NCI-H748 treated with DMSO at 0.1 percent for 48 hours (cell line): ENCODE measurements at regions not wholly inside any gene's neighbourhood (a gene's known extent, or its start where the extent isn't known, plus 50 kb on each side); places are given as distances from the start of the nearest gene placed in this dataset.

Experiments used
- DNase-seq: peaks from one replicate; lab custom pipeline; 2025; lab: John Stamatoyannopoulos, UW

DNA sequence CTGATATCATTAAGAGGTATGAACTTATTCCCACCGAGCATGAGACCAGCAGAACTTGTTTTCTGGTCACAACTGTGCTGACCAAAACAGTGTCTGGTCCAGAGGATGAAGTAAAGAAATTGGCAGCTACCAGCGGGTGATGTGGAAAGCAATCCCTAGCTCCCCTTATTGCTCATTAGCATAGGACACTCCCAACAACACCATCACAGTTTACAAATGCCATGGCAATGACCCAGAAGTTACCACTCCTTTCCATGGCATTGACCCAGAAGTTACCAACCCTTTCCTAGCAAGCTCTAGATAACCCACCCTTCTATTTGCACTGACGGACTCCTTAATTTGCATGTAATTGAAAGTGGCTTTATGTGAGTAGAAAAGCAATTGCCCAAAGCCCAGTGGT is 1856.1 kb downstream of the OLFM4 start:
- DNase-seq: no peak

DNA sequence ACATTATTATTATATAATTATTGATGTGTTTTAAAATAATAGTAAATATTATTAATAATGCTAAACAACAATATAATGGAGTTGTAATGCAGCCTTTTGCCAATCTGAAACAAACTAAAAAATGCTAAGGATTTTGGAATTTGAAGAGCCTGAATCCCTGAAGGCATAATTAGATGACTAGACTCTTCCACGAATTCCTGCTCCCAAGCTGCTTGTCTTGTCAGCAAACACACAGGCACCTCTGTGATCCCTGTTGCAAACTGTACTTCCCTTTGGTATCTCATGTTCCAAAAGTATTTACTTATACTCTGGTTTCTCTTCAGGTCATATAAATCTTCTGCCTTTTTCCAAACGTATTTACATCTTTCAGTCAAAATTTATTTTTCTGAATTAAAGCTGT is 1862.4 kb downstream of the OLFM4 start:
- no peak for DNase-seq

DNA sequence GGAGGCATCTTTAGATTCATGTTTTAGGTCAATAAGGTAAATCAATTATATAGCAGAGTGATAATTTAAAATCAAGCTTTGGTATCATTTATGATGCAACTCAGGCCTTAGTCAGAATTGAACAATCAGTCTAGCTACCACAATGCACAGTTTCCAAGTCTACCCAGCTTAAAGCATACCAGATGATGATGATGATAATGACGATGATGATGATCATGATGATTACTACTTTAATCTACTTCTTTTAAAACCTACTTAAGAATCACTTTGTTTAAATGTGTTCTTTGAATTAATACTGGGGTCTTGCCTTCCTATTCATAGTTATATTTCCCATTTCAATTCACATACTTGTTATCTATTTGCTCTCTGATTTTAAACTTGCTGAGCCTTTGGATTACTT is 1872.7 kb downstream of the OLFM4 start:
- DNase-seq: no peak

DNA sequence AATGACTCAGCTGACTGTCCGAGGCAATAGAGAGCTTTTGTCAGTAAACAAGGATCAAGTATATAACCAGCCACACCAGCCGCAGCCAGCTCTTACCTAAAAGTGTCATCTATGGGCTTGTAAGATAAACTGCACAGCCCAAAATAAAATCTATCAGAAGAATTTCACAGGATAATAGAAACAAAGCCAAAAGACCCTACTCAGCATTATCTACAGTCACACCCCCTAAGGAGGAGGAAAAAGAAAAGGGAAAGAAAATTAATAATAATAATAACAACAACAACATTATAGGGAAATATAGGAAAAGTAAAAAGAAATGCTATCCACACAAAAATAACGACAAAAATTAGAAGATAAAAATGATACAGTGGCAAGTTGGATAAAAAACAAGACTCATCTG is 1883.8 kb downstream of the OLFM4 start:
- DNase-seq: no peak

DNA sequence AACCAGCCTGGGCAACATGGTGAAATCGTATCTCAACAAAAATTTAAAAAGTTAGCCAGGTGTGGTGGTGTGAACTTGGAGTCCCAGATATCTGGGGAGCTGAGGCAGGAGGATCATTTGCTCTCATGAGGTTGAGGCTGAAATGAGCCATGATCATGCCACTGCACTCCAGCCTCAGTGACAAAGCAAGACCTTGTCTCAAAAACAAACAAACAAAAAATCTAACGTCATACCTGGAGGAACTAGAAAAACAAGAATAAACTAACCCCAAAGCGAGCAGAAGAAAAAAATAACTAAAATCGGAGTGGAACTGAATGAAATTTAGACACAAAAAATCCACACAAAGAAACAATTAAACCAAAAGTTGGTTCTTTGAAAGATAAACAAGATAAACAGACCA is 1885.1 kb downstream of the OLFM4 start:
- DNase-seq: no peak

DNA sequence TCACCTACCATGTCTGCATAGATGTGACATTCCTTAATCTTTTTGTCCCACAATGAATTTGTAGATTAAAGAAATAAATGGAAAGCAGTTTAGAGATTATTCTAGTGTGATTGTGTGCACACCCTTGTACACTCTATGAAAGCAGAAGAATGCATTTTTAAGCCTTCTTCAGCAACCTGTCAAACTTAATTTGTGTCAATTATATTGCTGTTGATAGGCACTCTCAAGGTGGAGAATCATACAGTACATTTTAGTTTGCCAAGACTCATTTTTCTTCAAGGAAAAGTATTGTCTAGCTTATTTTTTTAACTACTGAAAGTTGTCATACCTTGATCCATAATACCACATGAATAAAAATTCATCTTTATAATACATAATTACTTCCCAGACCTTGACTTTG is 1898.9 kb downstream of the OLFM4 start:
- DNase-seq: no peak

DNA sequence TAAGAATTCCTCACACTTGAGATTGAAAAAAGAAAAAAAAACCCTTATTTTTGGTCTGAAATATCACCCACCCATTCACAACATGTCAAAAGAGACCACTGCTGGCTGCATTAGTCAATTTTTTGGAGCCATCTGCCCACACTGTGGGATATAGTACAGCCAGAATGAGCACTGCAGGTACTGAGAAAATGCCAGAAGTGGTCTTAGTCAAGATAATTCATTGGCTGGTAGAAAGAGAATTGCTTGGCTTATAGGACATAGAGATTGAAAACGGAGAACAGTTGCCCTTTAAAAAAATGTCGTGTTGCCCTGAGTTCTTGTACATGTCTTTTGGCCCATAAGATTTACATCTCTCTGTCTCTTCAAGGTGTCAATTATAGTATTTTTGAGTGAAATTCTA is 1899.5 kb downstream of the OLFM4 start:
- no peak for DNase-seq

DNA sequence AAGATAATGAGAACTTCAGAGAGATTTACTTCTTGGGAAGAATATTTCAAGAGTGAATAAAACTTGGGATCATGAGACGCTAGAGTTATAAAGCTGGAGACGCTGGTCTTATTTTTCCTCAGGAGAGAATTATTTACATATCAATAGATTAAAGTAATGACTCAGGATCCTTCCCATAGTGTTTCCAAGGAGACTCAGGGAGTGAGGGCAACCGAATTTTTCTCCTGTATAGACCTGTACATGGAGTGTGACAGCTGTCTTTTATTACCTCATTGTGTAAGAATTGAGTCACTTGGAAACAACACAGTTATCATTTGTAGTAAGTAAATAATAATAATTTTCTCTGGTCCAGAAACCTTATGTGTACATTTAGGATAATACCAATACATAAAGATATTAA is 1905.5 kb downstream of the OLFM4 start:
- DNase-seq: no peak

DNA sequence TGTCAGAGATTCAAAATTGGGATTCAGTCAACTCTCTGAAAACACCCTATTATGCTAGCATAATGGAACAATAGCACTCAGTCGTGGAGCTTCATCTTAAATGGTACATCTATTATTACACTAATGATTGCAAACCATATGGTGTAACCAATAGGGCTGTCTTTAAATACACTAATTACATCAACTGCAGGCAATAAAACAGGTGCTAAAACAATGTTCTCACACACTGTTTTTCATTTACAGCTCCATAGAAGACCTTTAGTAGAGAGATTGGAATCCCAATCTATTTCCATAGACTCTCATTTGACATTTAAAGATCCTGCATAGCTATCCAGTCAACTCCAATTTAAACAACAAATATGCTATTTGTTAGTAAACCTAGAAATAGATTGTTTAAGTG is 1917.4 kb downstream of the OLFM4 start:
- peak; percentile 83 for DNase-seq

DNA sequence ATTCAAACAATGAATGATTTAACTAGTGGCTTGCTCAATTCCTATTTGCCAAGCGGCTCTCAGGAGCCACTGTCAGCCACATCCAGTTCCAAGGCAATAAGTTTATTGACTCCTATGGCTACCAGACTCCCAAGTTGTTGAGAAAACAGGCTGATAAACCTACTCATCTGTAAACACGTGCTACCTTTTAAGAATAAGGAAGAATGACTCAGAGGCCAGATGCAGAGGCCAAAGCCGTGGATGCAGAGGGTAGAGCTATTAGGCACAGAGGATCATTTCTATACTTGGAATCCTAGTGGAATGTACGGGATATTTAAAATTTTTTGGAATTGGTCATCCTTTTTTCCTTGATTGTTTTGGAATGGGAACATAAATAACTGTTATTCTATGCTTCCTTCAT is 1921.1 kb downstream of the OLFM4 start:
- no peak for DNase-seq

DNA sequence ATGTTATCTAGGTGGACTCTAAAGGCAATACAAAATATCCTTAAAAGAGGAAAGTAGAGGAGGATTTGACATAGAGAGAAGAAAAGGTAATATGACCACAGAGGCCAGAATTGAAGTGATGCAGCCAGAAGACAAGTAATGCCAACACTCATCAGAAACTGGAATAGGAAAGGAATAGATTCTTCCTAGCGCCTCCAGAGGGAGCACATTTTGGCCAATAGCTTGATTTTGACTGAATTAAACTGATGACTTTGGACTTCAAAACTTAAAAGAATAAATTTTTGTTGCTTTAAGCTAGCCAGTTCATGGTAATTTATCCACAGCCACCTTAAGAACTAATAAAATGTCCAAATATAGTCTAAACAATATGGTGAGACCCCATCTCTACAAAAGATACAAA is 1921.9 kb downstream of the OLFM4 start:
- DNase-seq: no peak

DNA sequence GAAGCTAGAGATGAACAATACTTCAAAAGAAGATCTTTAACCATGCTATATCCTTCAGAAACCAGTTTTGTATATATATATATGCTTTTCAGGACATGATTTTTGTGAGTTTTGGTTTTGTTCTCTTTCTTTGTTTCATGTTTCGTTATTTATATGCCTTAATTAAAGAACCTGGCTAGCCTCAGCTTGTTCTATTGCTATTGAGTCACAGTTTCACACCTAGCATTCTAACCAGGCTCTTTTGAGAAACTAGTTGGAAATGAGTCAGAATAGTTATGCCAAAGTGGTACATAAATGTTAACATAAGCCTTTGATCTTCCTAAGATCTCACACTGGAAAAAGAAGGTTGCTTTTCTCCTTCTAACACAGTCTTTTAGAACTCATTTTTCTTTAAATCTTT is 1925.2 kb downstream of the OLFM4 start:
- DNase-seq: no peak

DNA sequence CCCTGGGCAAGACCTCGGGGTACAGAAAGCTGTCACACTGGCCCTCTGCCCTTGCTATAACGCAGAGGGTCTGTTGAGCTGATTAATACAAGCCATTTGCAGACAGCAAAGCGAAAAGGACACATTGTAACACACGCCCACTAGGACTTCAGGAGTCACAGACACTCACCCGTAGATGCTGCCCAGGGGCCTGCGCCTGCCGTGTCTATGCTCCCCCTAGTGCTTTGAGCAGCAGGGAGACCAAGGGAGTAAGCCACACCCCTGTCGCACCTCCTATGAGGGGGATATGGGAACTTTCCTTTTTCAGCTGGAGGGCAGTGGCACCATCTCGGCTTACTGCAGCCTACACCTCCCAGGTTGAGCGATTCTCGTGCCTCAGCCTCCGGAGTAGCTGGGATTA is 1930.2 kb downstream of the OLFM4 start:
- no peak for DNase-seq

DNA sequence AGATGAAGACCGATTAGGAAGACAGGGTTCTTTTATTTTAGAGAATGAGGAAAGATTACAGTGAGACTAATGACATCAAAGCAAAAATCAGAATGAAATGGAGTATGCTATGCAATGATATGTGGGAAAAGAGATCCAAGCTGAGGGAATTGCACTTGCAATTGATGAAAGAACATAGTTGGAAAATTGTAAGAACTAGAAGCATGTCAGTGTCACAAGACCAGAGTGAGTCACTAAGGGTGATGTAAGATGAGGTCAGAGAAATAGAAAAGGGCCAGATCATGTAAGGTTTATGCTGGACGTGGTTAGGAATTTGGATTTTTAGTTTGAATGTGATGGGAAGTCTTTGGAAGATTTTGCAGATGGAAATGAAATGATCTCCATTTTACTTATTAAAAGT is 1937.3 kb downstream of the OLFM4 start:
- no peak for DNase-seq

DNA sequence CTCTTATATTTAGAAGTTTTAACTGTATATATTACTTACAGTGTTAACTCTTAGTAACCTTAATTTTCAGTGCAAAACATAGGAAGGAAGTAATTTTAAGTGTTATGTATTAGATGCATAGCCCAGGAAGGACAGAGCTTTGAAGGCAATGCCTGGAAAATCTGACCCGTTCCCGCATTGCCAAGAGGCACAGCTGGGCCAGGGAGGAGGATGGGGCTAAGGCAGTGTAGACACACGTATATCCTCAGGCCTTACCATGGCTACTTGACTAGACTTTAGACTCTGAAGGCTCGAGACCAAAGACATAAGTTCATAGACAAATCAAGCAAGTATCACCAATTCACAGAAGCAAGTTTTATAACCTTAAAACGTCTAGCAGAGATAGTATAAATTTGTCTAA is 1944.2 kb downstream of the OLFM4 start:
- no peak for DNase-seq

DNA sequence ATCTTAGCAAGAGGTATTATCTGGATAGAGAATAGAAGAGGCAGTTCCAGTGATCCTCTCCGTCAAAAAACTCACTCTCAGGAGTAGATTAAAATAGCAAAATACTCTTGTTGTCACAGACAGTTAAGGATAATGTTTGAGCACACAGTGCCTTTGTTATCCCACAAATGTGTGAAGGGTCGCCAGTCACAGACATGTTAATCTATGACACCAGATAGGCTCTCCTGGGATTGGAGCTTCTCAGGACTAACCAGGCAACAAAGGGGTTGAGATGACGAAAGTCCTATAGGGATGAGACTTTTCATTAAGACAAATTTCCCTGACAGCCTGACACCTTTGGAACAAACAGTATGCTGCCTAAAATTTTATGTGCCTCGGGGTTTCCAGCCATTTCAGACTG is 1947.1 kb downstream of the OLFM4 start:
- no peak for DNase-seq

DNA sequence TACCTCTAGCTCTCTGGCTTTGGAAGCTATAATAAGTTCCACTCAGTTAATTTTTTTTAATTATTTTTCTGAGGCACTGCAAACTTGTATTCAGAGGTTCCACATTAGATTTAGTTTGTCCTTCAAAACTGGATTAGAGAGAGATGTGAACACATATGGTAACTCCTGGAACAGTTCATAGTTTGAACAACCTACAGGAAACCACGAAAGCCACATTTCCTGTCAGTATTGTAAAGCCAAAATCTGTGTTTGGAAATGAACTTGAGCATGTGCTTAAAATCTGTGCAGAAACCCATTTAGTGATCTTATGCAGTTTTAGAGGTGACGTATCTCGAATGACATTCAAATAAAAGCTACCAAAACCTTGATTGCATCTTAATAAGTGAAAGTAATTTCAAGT is 1952.0 kb downstream of the OLFM4 start:
- no peak for DNase-seq

DNA sequence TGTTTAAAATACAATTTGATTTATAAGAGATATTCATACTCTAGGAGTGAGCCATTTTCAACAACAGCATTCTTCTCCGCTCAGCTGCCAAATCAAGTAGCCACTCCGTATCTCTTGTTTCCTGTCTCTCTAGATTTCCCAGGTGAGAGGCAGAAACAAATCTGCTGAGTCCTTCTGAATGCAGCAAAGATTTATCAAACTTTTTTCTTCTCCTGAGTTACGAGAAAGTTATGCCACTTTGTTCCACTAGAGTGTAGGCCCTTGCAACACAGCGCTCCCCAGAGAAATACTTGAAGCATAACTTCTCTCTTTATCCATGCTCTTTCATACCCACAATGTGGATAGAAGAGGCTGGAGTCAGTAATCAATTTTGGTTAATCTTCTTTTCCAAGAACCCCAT is 1960.8 kb downstream of the OLFM4 start:
- no peak for DNase-seq

DNA sequence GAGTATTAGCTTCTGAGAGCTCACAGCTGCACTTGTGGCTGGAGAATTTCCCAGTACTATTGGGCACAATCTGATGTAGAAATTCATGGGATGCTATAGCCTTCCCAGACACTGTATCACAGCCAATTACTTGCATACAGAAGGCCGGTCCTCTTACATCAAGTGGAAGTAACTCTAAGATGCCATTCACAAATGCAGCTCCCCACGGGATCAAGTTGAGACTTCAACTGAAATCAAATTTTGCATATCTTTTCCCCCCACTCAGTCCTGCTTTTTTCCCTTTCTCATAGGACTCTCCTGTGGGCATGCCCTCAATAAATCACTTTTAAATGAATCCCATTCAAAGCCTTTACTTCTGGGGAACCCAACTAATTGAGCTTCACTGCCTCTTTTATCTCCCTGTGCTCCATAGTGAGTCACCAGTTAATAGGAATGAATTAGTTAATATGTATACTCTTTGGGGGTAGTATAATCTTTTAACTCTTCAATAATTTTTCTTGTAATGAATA is 1970.8 kb downstream of the OLFM4 start:
- no peak for DNase-seq

DNA sequence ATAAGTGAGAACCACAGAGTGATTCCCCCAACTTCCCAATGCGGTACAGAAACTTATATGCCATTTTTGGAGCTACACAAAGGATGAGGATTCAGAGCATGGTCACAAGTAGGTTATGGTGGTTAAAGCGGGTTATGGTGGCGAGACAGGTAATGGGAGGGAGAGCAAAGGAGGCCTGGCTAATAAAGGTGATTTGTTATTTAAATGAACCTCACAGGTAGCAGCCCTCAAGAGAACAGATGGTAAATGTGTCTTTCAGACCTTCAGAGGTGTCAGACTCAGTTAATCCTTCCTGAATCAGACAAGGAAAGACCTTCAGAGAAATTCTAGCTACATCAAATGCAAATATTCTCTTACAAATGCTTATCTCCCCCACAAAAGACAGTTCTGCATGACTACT is 1971.4 kb downstream of the OLFM4 start:
- DNase-seq: no peak

DNA sequence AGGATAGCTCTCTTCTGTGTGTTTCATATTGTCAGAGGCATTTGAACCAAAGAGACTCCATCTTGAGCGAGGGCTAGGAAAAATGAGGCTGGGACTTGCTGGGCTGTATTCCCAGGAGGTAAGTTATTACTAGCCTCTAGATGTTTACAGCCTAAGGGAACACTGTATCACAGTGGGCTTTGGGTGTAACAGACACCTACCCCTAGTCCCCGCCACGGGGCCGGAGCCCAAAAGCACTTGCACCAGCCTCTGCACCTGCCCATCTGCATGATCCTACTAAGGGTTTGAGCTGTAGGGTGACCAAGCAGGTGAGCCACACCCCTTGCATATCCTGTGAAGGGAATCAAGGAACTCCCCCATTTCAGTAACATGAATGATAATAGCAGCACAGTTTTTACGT is 1972.2 kb downstream of the OLFM4 start:
- DNase-seq: no peak

DNA sequence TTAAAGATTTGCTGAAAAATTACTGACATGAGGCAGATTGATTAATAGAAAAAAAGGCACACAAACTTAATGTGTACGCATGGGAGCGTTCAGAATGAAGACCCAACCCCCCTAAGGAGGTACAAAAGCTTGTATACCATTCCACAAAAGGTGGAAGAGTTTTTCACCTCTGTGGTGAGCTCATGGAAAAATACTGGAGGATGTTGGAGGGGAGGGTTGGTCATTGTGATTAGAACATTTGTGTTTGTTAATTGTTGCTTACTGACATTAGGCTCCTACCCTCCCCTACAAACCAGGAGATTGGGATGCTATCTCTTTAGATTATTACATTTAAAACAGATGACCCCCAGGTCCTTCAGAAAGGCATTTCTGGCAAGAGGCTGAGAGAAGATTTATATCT is 1973.3 kb downstream of the OLFM4 start:
- no peak for DNase-seq

DNA sequence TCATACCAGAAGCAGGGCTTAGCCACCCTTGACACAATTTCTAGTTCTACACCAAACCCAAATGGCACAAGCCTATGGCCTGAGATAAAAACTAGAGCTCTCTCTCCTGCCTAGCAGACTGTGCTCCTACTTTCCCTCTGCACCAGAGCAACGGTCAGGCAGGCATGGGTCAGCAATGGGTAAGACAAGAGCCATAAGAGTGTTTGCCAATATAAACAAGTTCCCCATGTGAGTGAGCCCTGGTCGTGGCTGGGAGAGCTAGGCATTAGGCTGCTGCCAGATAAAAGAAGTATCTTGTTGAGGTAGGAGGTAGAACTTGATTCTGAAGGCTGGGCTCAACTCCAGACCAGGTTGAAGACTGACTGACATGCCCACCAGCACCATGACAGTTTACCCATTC is 1979.1 kb downstream of the OLFM4 start:
- no peak for DNase-seq

DNA sequence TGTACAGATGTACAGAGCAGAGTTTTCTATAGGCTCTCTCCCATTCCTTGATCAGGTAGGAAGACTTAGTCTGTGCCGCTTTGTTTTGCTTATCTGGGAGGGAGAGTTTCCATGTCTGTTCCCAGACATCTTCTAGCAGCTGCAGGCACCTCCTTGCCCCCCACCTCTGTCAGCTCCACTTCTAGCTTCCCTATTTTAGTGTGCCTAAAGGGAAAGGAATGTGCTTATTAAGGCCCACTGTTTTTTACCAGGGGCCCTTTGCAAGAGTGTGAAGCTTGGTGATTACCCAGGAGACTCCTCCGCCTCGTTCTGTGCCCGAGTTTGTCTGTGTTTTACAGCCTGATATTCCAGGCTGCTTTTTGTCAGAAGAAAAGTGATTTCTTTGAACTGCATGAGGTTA is 1984.4 kb downstream of the OLFM4 start:
- DNase-seq: no peak

DNA sequence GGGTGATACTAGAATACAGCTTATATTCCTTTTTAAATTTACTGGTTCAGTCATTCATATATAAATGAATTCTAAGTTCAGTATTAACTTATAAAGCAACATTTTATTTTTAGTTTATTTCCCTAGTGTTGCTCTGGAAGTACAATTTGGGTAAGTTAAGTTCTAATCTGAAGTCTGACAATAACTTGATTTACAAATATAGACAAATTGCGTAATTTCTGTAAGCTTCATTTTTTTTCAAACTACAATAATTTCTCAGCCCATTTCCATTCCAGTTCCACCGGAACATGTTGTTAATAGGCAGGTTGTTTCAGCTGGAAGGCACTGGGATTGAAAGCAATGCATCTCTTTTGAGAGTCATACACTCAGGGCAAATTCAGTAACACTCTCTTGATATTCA is 2000.7 kb downstream of the OLFM4 start:
- DNase-seq: no peak
